Chondrocyte (in vitro differentiated cells): ENCODE measurements at regions not wholly inside any gene's neighbourhood (a gene's known extent, or its start where the extent isn't known, plus 50 kb on each side); places are given as distances from the start of the nearest gene placed in this dataset.

ENCODE experiments used
- DNase-seq: peaks from one replicate; pipeline ENCODE4 v3.0.0; 2021; ENCODE audit warnings: mixed read lengths, low spot score
- H3K27ac Mint-ChIP-seq: one replicate; pipeline ENCODE4 v1.8.0; 2021; ENCODE audit warnings: mild to moderate bottlenecking, moderate library complexity, mixed read lengths; ENCODE audit not compliant: unreplicated experiment
- H3K27me3 Mint-ChIP-seq: 2 replicates; pipeline ENCODE4 v1.8.0; 2021; ENCODE audit warnings: low read depth, mixed read lengths
- H3K36me3 Mint-ChIP-seq: 2 replicates; pipeline ENCODE4 v1.8.0; 2021; ENCODE audit warnings: low read depth, mixed read lengths
- H3K4me1 Mint-ChIP-seq: 2 replicates; pipeline ENCODE4 v1.8.0; 2021; ENCODE audit warnings: low read depth, mild to moderate bottlenecking, mixed read lengths
- H3K4me3 Mint-ChIP-seq: one replicate; pipeline ENCODE4 v1.8.0; 2021; ENCODE audit warnings: mild to moderate bottlenecking, moderate library complexity, mixed read lengths; ENCODE audit not compliant: unreplicated experiment
- H3K9me3 Mint-ChIP-seq: 2 replicates; pipeline ENCODE4 v1.8.0; 2021; ENCODE audit warnings: low read depth, mixed read lengths
- CTCF ChIP-seq: fragments of 200-600 bp; sonication (generic); IDR thresholded peaks from 2 replicates; pipeline ENCODE4 v1.5.0; 2021; ENCODE audit warnings: antibody characterized with exemption, mild to moderate bottlenecking, moderate library complexity

GRCh38 chr9:3656224-3656623 lies 130.4 kb upstream of the RFX3 start:
- no peak overlapping the region for H3K4me3 Mint-ChIP-seq

GRCh38 chr9:3650994-3651622 lies 125.3 kb upstream of the RFX3 start:
- no peak for DNase-seq
- H3K27me3 Mint-ChIP-seq: peaks cover 2% of the 10 kb centered on the region
- no peak for TF ChIP-seq CTCF
- H3K9me3 Mint-ChIP-seq: peaks cover 6% of the 10 kb centered on the region
- H3K36me3 Mint-ChIP-seq: peaks cover 4% of the 10 kb centered on the region
- H3K27ac Mint-ChIP-seq: no peak overlapping the region
- H3K4me3 Mint-ChIP-seq: no peak overlapping the region
- no peaks in the 10 kb centered on the region for H3K4me1 Mint-ChIP-seq

More at GRCh38 chr9:3656224-3656623, 130.4 kb upstream of the RFX3 start:
- Mint-ChIP-seq H3K27ac (no peak overlapping the region), H3K36me3 (peaks cover 8% of the 10 kb centered on the region), H3K27me3 (peaks cover 8% of the 10 kb centered on the region), H3K9me3 (peaks cover 6% of the 10 kb centered on the region), H3K4me1 (peaks cover 7% of the 10 kb centered on the region)
- TF ChIP-seq CTCF: no peak
- DNase-seq: no peak

GRCh38 chr9:3648722-3649246 lies 123.0 kb upstream of the RFX3 start:
- Mint-ChIP-seq H3K27ac (no peak overlapping the region), H3K4me3 (no peak overlapping the region), H3K36me3 (no peaks in the 10 kb centered on the region), H3K4me1 (no peaks in the 10 kb centered on the region), H3K27me3 (no peaks in the 10 kb centered on the region), H3K9me3 (peaks cover 3% of the 10 kb centered on the region)
- no peak for TF ChIP-seq CTCF
- DNase-seq: no peak

- H3K4me1 Mint-ChIP-seq: no peaks in the 10 kb centered on the region
- H3K9me3 Mint-ChIP-seq: peaks cover under 1% of the 10 kb centered on the region
- H3K27ac Mint-ChIP-seq: no peak overlapping the region
- no peaks in the 10 kb centered on the region for H3K36me3 Mint-ChIP-seq
- TF ChIP-seq CTCF: no peak
- H3K4me3 Mint-ChIP-seq: no peak overlapping the region
- DNase-seq: no peak
- H3K27me3 Mint-ChIP-seq: no peaks in the 10 kb centered on the region
Observed at GRCh38 chr9:3648266-3648665, 122.5 kb upstream of the RFX3 start.

GRCh38 chr9:3647652-3648051 lies 121.9 kb upstream of the RFX3 start:
- peak; percentile 26 for TF ChIP-seq CTCF
- Mint-ChIP-seq H3K9me3 (no peaks in the 10 kb centered on the region), H3K27ac (no peak overlapping the region), H3K4me3 (no peak overlapping the region), H3K36me3 (no peaks in the 10 kb centered on the region), H3K4me1 (no peaks in the 10 kb centered on the region), H3K27me3 (no peaks in the 10 kb centered on the region)
- DNase-seq: no peak
